ENCODE measurements at regions not wholly inside any gene's neighbourhood (a gene's known extent, or its start where the extent isn't known, plus 50 kb on each side); places are given as distances from the start of the nearest gene placed in this dataset.

- Histone ChIP-seq H3K9me3 (ENCODE audit: control insufficient read depth, insufficient read depth, low read depth, low read length) (0 out of 2 replicates have a peak, but pooled peaks cover 8% of the 10 kb centered on the region), H3K27me3 (ENCODE audit: control insufficient read depth, insufficient read depth, low read length) (no peaks in the 10 kb centered on the region), H3K4me1 (ENCODE audit: control insufficient read depth, insufficient read depth, low read length) (no peaks in the 10 kb centered on the region), H3K4me3 (ENCODE audit: low read depth, low read length) (no peak overlapping the region), H3K27ac (ENCODE audit: low read depth, low read length) (no peak overlapping the region), H3K36me3 (ENCODE audit: control insufficient read depth, insufficient read depth, low read length) (no peaks in the 10 kb centered on the region), H3K9ac (ENCODE audit: low read length) (no peak overlapping the region)
Measured at GRCh38 chr15:31563421-31563820, 236.8 kb downstream of the KLF13 start.

DNA sequence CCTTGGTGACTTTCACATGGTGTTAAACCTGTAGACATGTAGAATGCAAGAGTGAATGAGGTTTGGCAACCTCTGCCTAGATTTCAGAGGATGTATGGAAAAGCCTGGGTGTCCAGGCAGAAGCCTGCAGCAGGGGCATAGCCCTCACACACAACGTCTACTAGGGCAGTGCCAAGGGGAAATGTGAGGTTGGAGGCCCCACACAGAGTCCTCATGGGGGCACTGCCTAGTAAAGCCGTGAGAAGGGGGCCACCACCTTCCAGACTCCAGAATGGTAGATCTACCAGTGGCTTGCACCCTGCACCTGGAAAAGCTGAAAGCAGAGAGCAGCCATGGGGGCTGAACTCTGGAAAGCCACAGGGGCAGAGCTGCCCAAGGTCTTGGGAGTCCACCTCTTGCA lies 241.2 kb downstream of the KLF13 start:
- H3K9me3 ChIP-seq (ENCODE audit: control insufficient read depth, insufficient read depth, low read depth, low read length), result 0 out of 2 replicates have a peak, but pooled peaks cover 14% of the 10 kb centered on the region
- no peak overlapping the region for H3K9ac ChIP-seq (ENCODE audit: low read length)
- no peak overlapping the region for H3K4me3 ChIP-seq (ENCODE audit: low read depth, low read length)
- no peaks in the 10 kb centered on the region for H3K36me3 ChIP-seq (ENCODE audit: control insufficient read depth, insufficient read depth, low read length)
- H3K4me1 ChIP-seq (ENCODE audit: control insufficient read depth, insufficient read depth, low read length), result no peaks in the 10 kb centered on the region
- no peaks in the 10 kb centered on the region for H3K27me3 ChIP-seq (ENCODE audit: control insufficient read depth, insufficient read depth, low read length)
- no peak overlapping the region for H3K27ac ChIP-seq (ENCODE audit: low read depth, low read length)

DNA sequence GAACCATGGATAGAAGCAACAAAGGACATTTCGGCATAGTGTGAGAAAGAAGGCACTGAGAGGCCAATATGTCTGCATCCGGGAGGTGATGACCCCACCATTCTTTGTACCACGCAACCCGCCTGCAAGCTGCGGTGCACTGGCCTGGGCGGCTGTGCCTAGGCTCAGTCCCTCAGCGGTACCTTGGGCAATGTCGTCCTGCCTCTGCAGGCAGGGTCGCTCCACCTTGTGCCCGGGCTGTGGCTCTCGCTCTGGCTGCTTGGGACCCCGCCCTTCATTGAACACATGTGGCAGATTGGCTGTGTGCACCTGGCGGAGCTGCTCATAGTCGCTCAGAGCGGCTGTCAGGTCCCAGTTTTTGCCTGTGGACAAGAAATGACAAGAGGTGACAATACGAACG lies 243.2 kb downstream of the KLF13 start:
- no peak overlapping the region for H3K4me3 ChIP-seq (ENCODE audit: low read depth, low read length)
- no peak overlapping the region for H3K9ac ChIP-seq (ENCODE audit: low read length)
- no peaks in the 10 kb centered on the region for H3K4me1 ChIP-seq (ENCODE audit: control insufficient read depth, insufficient read depth, low read length)
- H3K36me3 ChIP-seq (ENCODE audit: control insufficient read depth, insufficient read depth, low read length), result no peaks in the 10 kb centered on the region
- H3K27me3 ChIP-seq (ENCODE audit: control insufficient read depth, insufficient read depth, low read length), result no peaks in the 10 kb centered on the region
- no peak overlapping the region for H3K27ac ChIP-seq (ENCODE audit: low read depth, low read length)
- 0 out of 2 replicates have a peak, but pooled peaks cover 14% of the 10 kb centered on the region for H3K9me3 ChIP-seq (ENCODE audit: control insufficient read depth, insufficient read depth, low read depth, low read length)

GRCh38 chr15:31570591-31570990 lies 244.0 kb downstream of the KLF13 start:
- Histone ChIP-seq H3K36me3 (ENCODE audit: control insufficient read depth, insufficient read depth, low read length) (no peaks in the 10 kb centered on the region), H3K4me3 (ENCODE audit: low read depth, low read length) (no peak overlapping the region)

DNA sequence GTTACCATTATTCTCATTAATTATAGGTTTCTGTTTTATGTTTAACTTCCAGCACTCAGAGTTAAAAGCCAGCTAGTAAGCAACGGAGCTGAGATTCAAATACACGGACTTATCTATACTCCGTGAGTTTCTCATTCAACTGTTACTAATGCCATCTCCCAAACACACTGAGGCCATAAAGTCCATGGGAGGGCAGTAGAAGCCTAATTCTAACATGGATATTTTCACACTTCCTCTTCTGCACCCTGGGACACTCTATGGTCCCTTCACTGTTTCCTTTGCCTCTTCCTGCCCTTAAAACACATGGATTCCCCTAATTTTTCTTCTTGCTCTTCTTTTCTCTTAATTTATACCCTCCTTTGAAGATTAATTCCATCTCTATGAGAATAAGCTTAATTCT lies 245.0 kb downstream of the KLF13 start:
- 0 out of 2 replicates have a peak, but pooled peaks cover 14% of the 10 kb centered on the region for H3K9me3 ChIP-seq (ENCODE audit: control insufficient read depth, insufficient read depth, low read depth, low read length)
- no peak overlapping the region for H3K9ac ChIP-seq (ENCODE audit: low read length)
- H3K36me3 ChIP-seq (ENCODE audit: control insufficient read depth, insufficient read depth, low read length), result no peaks in the 10 kb centered on the region
- no peak overlapping the region for H3K4me3 ChIP-seq (ENCODE audit: low read depth, low read length)
- H3K27ac ChIP-seq (ENCODE audit: low read depth, low read length), result no peak overlapping the region
- no peaks in the 10 kb centered on the region for H3K27me3 ChIP-seq (ENCODE audit: control insufficient read depth, insufficient read depth, low read length)
- H3K4me1 ChIP-seq (ENCODE audit: control insufficient read depth, insufficient read depth, low read length), result peaks cover 3% of the 10 kb centered on the region

More at GRCh38 chr15:31570591-31570990, 244.0 kb downstream of the KLF13 start:
- Histone ChIP-seq H3K27ac (ENCODE audit: low read depth, low read length) (no peak overlapping the region), H3K9ac (ENCODE audit: low read length) (no peak overlapping the region), H3K27me3 (ENCODE audit: control insufficient read depth, insufficient read depth, low read length) (no peaks in the 10 kb centered on the region), H3K4me1 (ENCODE audit: control insufficient read depth, insufficient read depth, low read length) (no peaks in the 10 kb centered on the region; the same call in none of the 2 replicates), H3K9me3 (ENCODE audit: control insufficient read depth, insufficient read depth, low read depth, low read length) (0 out of 2 replicates have a peak, but pooled peaks cover 14% of the 10 kb centered on the region)

DNA sequence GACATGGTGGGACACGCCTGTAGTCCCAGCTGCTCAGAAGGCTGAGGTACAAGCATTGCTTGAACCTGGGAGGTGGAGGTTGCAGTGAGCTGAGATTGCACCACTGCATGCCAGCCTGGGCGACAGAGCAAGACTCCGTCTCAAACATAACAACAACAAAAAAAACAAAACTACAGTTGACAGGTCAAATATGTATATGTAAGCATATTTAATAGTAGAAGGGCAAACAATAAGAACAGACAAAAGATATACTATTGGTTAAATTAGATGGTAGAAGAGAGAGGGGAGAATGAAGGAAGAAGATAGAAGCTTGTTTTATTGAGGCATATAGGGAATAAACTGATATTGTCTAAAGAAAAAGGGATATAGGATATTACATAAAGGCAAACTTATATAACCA lies 247.1 kb downstream of the KLF13 start:
- Histone ChIP-seq H3K27me3 (ENCODE audit: control insufficient read depth, insufficient read depth, low read length) (no peaks in the 10 kb centered on the region), H3K27ac (ENCODE audit: low read depth, low read length) (no peak overlapping the region), H3K9ac (ENCODE audit: low read length) (no peak overlapping the region), H3K9me3 (ENCODE audit: control insufficient read depth, insufficient read depth, low read depth, low read length) (peaks cover 8% of the 10 kb centered on the region), H3K4me1 (ENCODE audit: control insufficient read depth, insufficient read depth, low read length) (peaks cover 4% of the 10 kb centered on the region), H3K4me3 (ENCODE audit: low read depth, low read length) (no peak overlapping the region), H3K36me3 (ENCODE audit: control insufficient read depth, insufficient read depth, low read length) (no peaks in the 10 kb centered on the region)

DNA sequence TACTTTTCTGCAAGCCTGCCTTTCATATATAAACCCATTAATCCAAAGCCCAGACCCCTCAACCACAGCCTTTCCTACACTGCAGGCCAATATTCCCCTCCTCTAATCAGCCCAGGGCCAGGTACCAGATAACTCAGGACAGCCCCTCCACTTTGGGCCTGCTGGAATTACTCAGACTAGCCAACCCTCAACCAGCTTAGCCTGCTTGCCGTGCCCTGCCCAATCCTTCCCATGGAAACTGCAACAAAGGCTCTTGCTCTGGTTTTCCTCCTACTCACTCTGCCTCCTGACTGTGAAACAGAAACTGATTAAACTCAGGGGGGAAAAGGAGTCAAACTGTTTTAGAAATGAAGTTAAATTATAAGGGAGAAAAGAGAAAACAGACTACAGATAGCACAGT lies 248.1 kb downstream of the KLF13 start:
- Histone ChIP-seq H3K27me3 (ENCODE audit: control insufficient read depth, insufficient read depth, low read length) (no peaks in the 10 kb centered on the region), H3K27ac (ENCODE audit: low read depth, low read length) (no peak overlapping the region), H3K4me1 (ENCODE audit: control insufficient read depth, insufficient read depth, low read length) (peaks cover 4% of the 10 kb centered on the region), H3K9me3 (ENCODE audit: control insufficient read depth, insufficient read depth, low read depth, low read length) (peaks cover 7% of the 10 kb centered on the region), H3K4me3 (ENCODE audit: low read depth, low read length) (no peak overlapping the region), H3K9ac (ENCODE audit: low read length) (no peak overlapping the region), H3K36me3 (ENCODE audit: control insufficient read depth, insufficient read depth, low read length) (no peaks in the 10 kb centered on the region)

DNA sequence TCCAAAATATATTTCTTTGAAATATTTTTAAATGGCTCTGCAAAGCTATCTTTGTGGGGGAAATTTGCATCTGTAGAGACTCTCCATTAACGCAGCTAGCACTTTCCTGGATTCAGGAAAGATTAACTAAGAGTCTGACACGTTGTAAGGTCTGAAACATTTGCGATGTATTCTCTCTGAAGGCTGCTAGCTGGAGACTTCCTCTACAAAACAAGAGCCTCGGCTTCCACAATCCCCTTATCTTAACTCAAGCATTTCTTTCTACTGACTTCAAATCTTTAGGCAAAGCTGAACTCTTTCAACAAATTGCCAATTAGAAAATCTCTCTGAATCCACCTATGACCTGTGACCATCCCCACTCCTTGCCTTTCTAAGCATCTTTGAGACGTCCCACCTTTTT lies 250.5 kb downstream of the KLF13 start:
- Histone ChIP-seq H3K27me3 (ENCODE audit: control insufficient read depth, insufficient read depth, low read length) (no peaks in the 10 kb centered on the region), H3K36me3 (ENCODE audit: control insufficient read depth, insufficient read depth, low read length) (no peaks in the 10 kb centered on the region), H3K4me1 (ENCODE audit: control insufficient read depth, insufficient read depth, low read length) (peaks cover 4% of the 10 kb centered on the region), H3K4me3 (ENCODE audit: low read depth, low read length) (no peak overlapping the region), H3K27ac (ENCODE audit: low read depth, low read length) (no peak overlapping the region), H3K9ac (ENCODE audit: low read length) (no peak overlapping the region), H3K9me3 (ENCODE audit: control insufficient read depth, insufficient read depth, low read depth, low read length) (peaks cover 27% of the 10 kb centered on the region)

DNA sequence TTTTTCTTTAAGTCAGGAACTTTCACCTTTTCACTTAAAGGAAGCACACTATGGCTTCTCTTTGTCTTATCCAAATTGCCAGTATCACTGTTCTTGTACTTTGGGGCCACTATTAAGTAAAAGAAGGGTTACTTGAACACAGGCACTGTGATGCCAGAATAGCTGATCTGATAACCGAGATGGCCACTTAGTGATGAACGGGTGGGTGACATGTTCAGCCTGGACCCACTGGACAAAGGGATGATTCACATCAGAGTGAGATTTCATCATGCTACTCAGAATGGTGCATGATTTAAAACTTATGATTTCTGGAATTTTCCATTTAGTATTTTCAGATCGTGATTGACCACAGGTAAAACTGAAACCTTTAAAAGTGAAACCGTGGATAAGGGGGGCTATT lies 252.6 kb downstream of the KLF13 start:
- Histone ChIP-seq H3K4me1 (ENCODE audit: control insufficient read depth, insufficient read depth, low read length) (peaks cover 4% of the 10 kb centered on the region), H3K27me3 (ENCODE audit: control insufficient read depth, insufficient read depth, low read length) (no peaks in the 10 kb centered on the region), H3K27ac (ENCODE audit: low read depth, low read length) (no peak overlapping the region), H3K9ac (ENCODE audit: low read length) (no peak overlapping the region), H3K4me3 (ENCODE audit: low read depth, low read length) (no peak overlapping the region), H3K36me3 (ENCODE audit: control insufficient read depth, insufficient read depth, low read length) (no peaks in the 10 kb centered on the region), H3K9me3 (ENCODE audit: control insufficient read depth, insufficient read depth, low read depth, low read length) (peaks cover 29% of the 10 kb centered on the region)

- Histone ChIP-seq H3K9ac (ENCODE audit: low read length) (no peak overlapping the region), H3K36me3 (ENCODE audit: control insufficient read depth, insufficient read depth, low read length) (no peaks in the 10 kb centered on the region), H3K27me3 (ENCODE audit: control insufficient read depth, insufficient read depth, low read length) (no peaks in the 10 kb centered on the region), H3K27ac (ENCODE audit: low read depth, low read length) (no peak overlapping the region), H3K4me3 (ENCODE audit: low read depth, low read length) (no peak overlapping the region), H3K4me1 (ENCODE audit: control insufficient read depth, insufficient read depth, low read length) (peaks cover 4% of the 10 kb centered on the region), H3K9me3 (ENCODE audit: control insufficient read depth, insufficient read depth, low read depth, low read length) (peaks cover 29% of the 10 kb centered on the region)
Measured at GRCh38 chr15:31579976-31580375, 253.3 kb downstream of the KLF13 start.

- H3K36me3 ChIP-seq (ENCODE audit: control insufficient read depth, insufficient read depth, low read length), result no peaks in the 10 kb centered on the region
- H3K27me3 ChIP-seq (ENCODE audit: control insufficient read depth, insufficient read depth, low read length), result no peaks in the 10 kb centered on the region
- no peak overlapping the region for H3K27ac ChIP-seq (ENCODE audit: low read depth, low read length)
- H3K9me3 ChIP-seq (ENCODE audit: control insufficient read depth, insufficient read depth, low read depth, low read length), result peaks cover 24% of the 10 kb centered on the region
- no peak overlapping the region for H3K9ac ChIP-seq (ENCODE audit: low read length)
- H3K4me1 ChIP-seq (ENCODE audit: control insufficient read depth, insufficient read depth, low read length), result no peaks in the 10 kb centered on the region
- no peak overlapping the region for H3K4me3 ChIP-seq (ENCODE audit: low read depth, low read length)
Measured at GRCh38 chr15:31584195-31584594, 257.6 kb downstream of the KLF13 start.

DNA sequence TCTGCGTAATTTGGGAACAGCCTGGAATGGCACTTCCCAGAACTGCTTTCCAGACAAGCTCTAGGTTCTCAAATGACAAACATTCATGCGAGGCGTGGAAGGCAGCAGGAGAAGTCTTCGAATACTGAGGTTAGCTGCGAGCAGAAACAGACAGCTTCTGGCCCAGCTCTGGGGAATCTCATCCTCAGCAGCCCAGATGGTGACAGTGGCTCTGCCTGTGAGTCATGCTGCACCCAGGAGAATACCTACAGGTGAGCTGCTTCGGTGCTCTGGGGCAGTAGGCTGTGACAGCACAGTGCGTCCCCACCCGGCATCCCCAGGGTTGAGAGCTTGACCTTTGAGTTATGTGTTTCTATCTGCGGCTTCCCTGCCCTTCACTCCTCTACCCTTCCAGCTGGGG lies 258.6 kb downstream of the KLF13 start:
- Histone ChIP-seq H3K27me3 (ENCODE audit: control insufficient read depth, insufficient read depth, low read length) (no peaks in the 10 kb centered on the region), H3K9me3 (ENCODE audit: control insufficient read depth, insufficient read depth, low read depth, low read length) (peaks cover 18% of the 10 kb centered on the region), H3K9ac (ENCODE audit: low read length) (no peak overlapping the region), H3K4me3 (ENCODE audit: low read depth, low read length) (no peak overlapping the region), H3K27ac (ENCODE audit: low read depth, low read length) (no peak overlapping the region), H3K4me1 (ENCODE audit: control insufficient read depth, insufficient read depth, low read length) (no peaks in the 10 kb centered on the region), H3K36me3 (ENCODE audit: control insufficient read depth, insufficient read depth, low read length) (no peaks in the 10 kb centered on the region)
